Loucy (cell line): ENCODE measurements at regions not wholly inside any gene's neighbourhood (a gene's known extent, or its start where the extent isn't known, plus 50 kb on each side); places are given as distances from the start of the nearest gene placed in this dataset.

Experiments
- H2AFZ ChIP-seq: fragments of 200-600 bp; sonication (generic); 2 replicates; pipeline ENCODE4 v1.6.0; 2016; ENCODE audit warnings: antibody characterized with exemption, mild to moderate bottlenecking, low read length, moderate library complexity
- H3F3A ChIP-seq: fragments of 200-600 bp; 2 replicates; pipeline ENCODE4 v1.6.0; 2016; ENCODE audit warnings: antibody characterized with exemption, low read depth, mild to moderate bottlenecking
- H3K27me3 ChIP-seq: fragments of 200-600 bp; sonication (generic); 2 replicates; pipeline ENCODE4 v1.6.1; 2014; ENCODE audit warnings: low read length, mild to moderate bottlenecking; ENCODE audit not compliant: insufficient read depth, poor library complexity, severe bottlenecking
- H3K36me3 ChIP-seq: fragments of 200-600 bp; sonication (generic); 2 replicates; pipeline ENCODE4 v1.6.1; 2016; ENCODE audit warnings: low read length; ENCODE audit not compliant: insufficient read depth
- H3K4me1 ChIP-seq: fragments of 200-600 bp; sonication (generic); 2 replicates; pipeline ENCODE4 v1.5.1; 2014; ENCODE audit warnings: low read length, mild to moderate bottlenecking; ENCODE audit not compliant: insufficient read depth, poor library complexity, severe bottlenecking
- H3K4me2 ChIP-seq: fragments of 200-600 bp; sonication (generic); 2 replicates; pipeline ENCODE4 v1.6.0; 2014; ENCODE audit warnings: antibody characterized with exemption, low read length, low read depth, mild to moderate bottlenecking; ENCODE audit not compliant: poor library complexity, severe bottlenecking
- H3K4me3 ChIP-seq: fragments of 200-600 bp; sonication (generic); 2 replicates; pipeline ENCODE4 v1.5.1; 2014; ENCODE audit warnings: low read length, mild to moderate bottlenecking, mixed read lengths; ENCODE audit not compliant: poor library complexity, severe bottlenecking
- H3K79me2 ChIP-seq: fragments of 200-600 bp; sonication (generic); 2 replicates; pipeline ENCODE4 v1.6.1; 2014; ENCODE audit warnings: low read length; ENCODE audit not compliant: insufficient read depth
- H3K9ac ChIP-seq: fragments of 200-600 bp; sonication (generic); 2 replicates; pipeline ENCODE4 v1.6.0; 2014; ENCODE audit warnings: mild to moderate bottlenecking, low read depth, low read length, moderate library complexity; ENCODE audit not compliant: poor library complexity, severe bottlenecking
- H3K9me2 ChIP-seq: fragments of 200-600 bp; sonication (generic); replicated peaks from 2 replicates; pipeline ENCODE4 v1.6.1; 2016; ENCODE audit warnings: low read depth, low read length, mixed read lengths
- H3K9me3 ChIP-seq: fragments of 200-600 bp; sonication (generic); 2 replicates; pipeline ENCODE4 v1.6.1; 2014; ENCODE audit warnings: mild to moderate bottlenecking, antibody characterized with exemption, low read length, low read depth; ENCODE audit not compliant: insufficient read depth
- H4K20me1 ChIP-seq: fragments of 200-600 bp; sonication (generic); 2 replicates; pipeline ENCODE4 v1.6.0; 2014; ENCODE audit warnings: antibody characterized with exemption, low read length, mild to moderate bottlenecking; ENCODE audit not compliant: insufficient read depth, poor library complexity, severe bottlenecking
- CTCF ChIP-seq: fragments of 200-600 bp; sonication (generic); conservative IDR thresholded peaks from 2 replicates; pipeline ENCODE4 v1.5.1; 2014; ENCODE audit warnings: mild to moderate bottlenecking, antibody characterized with exemption, low read length
- EZH2phosphoT487 ChIP-seq: fragments of 200-600 bp; IDR thresholded peaks from 2 replicates; pipeline ENCODE4 v1.6.1; 2018; ENCODE audit warnings: antibody characterized with exemption, mild to moderate bottlenecking, moderate library complexity, borderline replicate concordance

GRCh38 chr10:64408391-64409183 is 887.4 kb downstream of the REEP3 start:
- Histone ChIP-seq H4K20me1 (no peaks in the 10 kb centered on the region), H3K79me2 (no peaks in the 10 kb centered on the region), H3K9me3 (no peaks in the 10 kb centered on the region), H3K9me2 (no peaks in the 10 kb centered on the region), H3K9ac (no peak overlapping the region), H3K4me3 (no peak overlapping the region), H3K4me1 (no peaks in the 10 kb centered on the region), H3K36me3 (no peaks in the 10 kb centered on the region), H3F3A (no peaks in the 10 kb centered on the region), H3K4me2 (no peak overlapping the region), H2AFZ (no peak overlapping the region), H3K27me3 (no peaks in the 10 kb centered on the region)
- TF ChIP-seq EZH2phosphoT487 (no peak), CTCF (no peak)

- H3K4me3 ChIP-seq: no peak overlapping the region
- H3K36me3 ChIP-seq: no peaks in the 10 kb centered on the region
- H3K9me3 ChIP-seq: no peaks in the 10 kb centered on the region
- no peak overlapping the region for H2AFZ ChIP-seq
- H3K27me3 ChIP-seq: no peaks in the 10 kb centered on the region
- H3K9ac ChIP-seq: no peak overlapping the region
- H3K79me2 ChIP-seq: no peaks in the 10 kb centered on the region
- TF ChIP-seq EZH2phosphoT487 (no peak), CTCF (no peak)
- no peaks in the 10 kb centered on the region for H3K9me2 ChIP-seq
- H3K4me1 ChIP-seq: no peaks in the 10 kb centered on the region
- H3K4me2 ChIP-seq: no peak overlapping the region
- no peaks in the 10 kb centered on the region for H4K20me1 ChIP-seq
- no peaks in the 10 kb centered on the region for H3F3A ChIP-seq
Measured at GRCh38 chr10:64409349-64409748, 888.1 kb downstream of the REEP3 start.

- Histone ChIP-seq H3K27me3 (no peaks in the 10 kb centered on the region), H3K4me3 (no peak overlapping the region), H3K9me2 (no peaks in the 10 kb centered on the region), H3K4me1 (no peaks in the 10 kb centered on the region), H3K36me3 (no peaks in the 10 kb centered on the region), H3K4me2 (no peak overlapping the region), H3K9me3 (no peaks in the 10 kb centered on the region), H4K20me1 (no peaks in the 10 kb centered on the region), H3F3A (no peaks in the 10 kb centered on the region), H3K79me2 (no peaks in the 10 kb centered on the region), H3K9ac (no peak overlapping the region), H2AFZ (no peak overlapping the region)
- TF ChIP-seq EZH2phosphoT487 (no peak), CTCF (no peak)
Measured at GRCh38 chr10:64416011-64416410, 894.8 kb downstream of the REEP3 start.
